D341Med (cell line): ENCODE measurements at regions not wholly inside any gene's neighbourhood (a gene's known extent, or its start where the extent isn't known, plus 50 kb on each side); places are given as distances from the start of the nearest gene placed in this dataset.

Source experiments
- DNase-seq: peaks from one replicate; pipeline ENCODE4 v3.0.0; 2012; ENCODE audit warnings: low spot score

DNA sequence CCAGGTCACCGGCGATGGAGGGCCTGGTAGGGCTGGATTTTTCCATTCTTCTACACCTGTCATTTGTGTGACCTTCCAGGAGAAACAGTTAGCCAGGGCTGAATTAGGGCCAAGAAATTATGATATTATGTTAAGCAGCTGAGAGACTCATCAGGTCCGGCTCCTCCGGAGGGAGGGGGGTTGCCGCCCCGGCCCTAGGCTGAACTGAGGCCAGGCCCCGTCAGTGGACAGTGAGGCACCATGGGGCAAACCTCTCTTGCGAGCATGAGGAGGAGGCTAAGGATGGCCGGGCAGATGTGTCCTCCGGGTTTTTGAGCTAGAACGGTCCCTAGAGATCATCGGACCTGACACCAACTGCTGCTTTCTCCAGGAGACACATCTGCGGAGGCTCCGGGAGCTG lies 150.1 kb downstream of the SOX11 start:
- DNase-seq, result no peak

- no peak for DNase-seq
Observed at GRCh38 chr2:5845798-5846330, 153.7 kb downstream of the SOX11 start.

- no peak for DNase-seq
Observed at GRCh38 chr2:5846881-5847280, 154.7 kb downstream of the SOX11 start.

DNA sequence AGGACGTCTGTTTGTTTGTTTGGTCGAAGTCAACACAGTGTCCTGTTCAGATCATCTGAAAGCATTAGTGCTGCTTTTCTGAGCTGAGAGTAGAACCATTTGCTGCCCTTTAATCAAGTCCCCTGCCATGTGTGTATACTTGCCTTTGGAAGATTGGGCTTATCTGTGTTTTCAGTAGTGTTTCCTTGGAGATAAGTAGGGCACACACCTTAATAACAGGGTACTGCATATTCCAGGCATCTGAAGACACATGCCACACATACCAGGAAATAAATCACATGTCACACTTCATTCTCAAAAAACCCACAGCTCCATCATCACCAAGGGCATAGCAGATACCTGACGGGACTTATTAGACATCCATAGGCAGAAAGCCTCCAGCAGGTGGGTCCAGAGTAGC lies 157.4 kb downstream of the SOX11 start:
- DNase-seq, result no peak

GRCh38 chr2:5851410-5851809 lies 159.2 kb downstream of the SOX11 start:
- no peak for DNase-seq

DNA sequence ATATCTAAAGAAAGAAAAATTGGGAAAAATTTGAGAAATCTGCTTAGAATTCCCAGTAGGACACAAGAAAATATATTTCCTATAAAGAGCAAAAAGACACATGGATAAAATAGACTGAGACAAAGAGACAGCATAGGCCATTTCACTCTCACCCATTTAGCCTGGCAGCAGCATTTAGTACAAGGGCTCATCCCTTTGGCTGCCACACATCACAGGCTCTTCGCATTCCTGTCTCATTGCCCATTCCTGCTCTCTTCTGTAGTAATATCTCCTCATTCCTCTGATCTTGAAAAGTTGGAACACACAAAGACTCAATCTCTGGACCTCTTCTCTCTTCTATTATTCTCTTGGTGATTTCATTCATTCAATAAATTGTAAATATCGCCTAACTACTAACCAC lies 162.6 kb downstream of the SOX11 start:
- DNase-seq, result no peak

- no peak for DNase-seq
Observed at GRCh38 chr2:5867056-5867455, 174.9 kb downstream of the SOX11 start.

DNA sequence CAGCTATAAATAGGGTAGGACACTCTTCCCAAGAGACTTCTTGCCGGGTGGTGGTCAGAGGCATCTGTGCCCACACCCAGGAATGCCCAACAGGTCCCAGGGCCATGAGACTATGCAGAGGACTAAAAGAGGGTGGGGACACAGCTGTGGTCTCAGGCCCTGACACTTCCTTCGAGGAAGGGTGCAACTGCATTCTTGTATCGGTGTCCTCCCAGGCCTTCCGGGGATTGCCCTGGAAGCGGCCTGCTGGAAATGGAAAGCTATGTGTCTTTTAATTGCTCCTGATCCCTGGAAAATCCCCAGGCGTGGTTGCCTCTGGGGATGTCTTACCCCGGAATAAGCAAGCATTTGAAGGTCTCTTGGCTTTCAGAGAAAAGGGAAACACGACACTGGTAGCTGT lies 176.7 kb downstream of the SOX11 start:
- peak; percentile 35 for DNase-seq

DNA sequence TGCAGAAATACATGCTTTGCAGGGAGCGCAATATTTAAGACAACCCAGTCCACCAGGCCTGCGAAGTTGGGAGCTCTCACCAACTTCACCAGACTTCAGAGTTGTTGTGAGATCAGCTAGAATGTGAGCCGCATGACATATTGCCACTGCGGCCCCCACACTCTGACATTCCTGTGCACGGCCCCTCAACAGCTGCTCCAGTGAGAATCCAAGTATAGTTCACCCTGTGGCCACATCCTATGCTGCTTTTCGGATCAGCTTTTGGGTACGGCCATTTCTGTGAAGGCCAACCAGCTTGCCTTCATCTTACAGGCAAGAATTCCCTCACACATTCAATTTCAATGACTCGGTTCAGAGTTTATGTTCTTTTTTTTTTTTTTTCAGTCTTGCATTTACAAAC lies 177.8 kb downstream of the SOX11 start:
- no peak for DNase-seq

DNA sequence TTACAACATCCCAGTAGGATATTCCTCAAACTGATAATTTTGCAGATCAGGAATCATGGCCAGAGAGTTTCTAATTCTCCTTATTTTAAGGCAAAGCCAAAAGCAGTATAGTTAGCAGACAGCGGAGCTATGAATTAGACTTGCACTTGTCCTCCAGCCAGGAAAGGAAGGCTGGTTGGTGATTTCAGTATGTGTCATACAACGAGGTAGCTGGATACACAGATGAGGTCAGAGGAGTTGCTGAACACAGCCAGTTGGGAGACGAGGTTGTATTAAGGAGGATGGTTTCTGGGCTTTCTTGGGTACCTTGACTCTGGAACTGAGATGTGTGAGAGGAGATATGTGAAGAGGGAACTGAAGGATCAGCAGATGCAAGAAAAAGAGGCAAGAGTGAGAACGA lies 185.2 kb downstream of the SOX11 start:
- DNase-seq, result no peak

DNA sequence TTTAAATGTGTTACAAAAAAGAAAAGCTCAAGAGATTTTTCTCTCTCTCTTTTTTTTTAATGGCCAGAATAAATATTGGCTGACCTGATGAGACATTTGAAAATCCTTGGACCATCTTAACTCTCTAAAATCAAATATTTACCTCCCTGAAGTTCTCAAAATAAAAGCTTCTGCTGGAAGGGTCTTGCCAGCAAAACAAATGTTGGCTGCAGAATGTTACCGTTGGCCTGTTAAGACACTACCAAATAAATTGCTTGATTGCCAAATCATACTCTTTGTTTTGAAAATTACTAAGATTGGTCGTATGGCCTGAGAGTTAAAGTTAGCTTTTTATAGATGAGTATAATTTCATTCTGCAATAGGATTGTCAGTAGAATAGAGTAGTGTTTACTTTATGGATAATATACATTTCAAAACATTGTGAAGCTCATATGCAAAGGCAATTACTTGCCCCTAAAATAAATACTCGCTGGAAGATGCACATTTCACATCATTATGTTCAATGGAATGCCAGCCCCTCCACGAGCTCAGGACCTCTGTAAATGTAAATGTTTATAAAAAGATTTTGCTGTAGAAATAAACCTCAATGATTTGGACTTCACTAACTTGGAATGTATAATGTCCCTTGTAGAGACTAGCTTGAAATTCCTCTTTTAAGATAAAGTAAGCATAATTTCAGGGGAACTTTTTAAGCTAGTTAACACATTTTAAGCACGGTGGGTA lies 193.4 kb downstream of the SOX11 start:
- no peak for DNase-seq

- no peak for DNase-seq
Observed at GRCh38 chr2:5886462-5886861, 194.3 kb downstream of the SOX11 start.

DNA sequence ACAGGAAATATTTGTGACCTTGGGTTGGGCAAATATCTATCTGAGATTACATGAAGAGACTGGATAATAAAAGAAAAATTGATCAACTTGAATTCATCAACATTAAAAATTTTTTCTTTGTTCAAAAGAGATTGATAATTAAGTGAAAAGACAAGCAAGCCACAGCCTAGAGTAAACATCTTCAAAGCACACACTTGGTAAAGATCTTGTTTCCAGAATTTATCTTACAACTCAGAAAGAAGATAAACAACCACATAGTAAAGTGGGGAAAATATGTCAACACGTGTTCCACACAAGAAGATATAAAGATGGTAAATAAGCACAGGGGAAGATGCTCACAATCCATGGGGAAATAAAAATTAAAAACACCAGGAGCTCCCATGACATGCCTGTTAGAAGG lies 195.9 kb downstream of the SOX11 start:
- DNase-seq, result no peak

- DNase-seq, result no peak
Observed at GRCh38 chr2:5889519-5889918, 197.3 kb downstream of the SOX11 start.

DNA sequence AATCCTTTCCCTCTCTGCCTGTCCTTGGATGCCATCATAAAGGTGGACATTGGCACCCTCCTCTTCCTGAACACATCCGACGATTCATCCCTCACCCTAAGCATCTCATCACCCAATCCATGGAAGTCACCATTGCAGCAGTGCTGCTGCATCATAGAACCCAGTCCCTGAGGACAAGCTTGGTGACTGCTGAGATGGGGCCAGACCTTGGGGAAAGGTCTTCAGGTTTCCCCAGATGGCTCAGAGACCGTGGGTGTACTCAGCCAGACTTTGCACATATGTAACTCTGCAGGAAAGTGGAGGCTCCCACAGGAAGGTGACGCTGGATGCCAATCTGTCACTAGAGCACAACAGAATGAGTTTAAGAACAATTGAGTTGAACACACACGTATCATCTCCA lies 202.2 kb downstream of the SOX11 start:
- no peak for DNase-seq

DNA sequence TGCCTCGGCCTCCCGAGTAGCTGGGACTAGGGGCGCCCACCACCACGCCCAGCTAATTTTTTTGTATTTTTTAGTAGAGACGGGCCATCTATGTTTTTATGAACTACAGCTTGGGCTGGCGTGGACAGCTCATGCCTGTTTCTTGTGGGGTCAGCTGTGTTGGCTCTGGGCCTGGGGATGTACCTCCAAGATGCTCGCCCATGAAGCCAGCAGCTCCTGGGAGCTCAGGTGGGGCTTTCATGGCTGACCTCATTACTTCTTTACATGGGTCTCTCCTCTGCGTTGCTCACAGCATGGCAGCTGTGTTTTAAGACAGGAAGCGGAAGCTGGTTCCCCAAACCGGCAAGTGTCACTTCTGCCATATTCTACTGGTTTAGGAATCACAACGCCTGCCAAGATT lies 203.1 kb downstream of the SOX11 start:
- DNase-seq, result no peak

- DNase-seq, result no peak
Observed at GRCh38 chr2:5897249-5897648, 205.1 kb downstream of the SOX11 start.

GRCh38 chr2:5898667-5899066 lies 206.5 kb downstream of the SOX11 start:
- no peak for DNase-seq

- DNase-seq, result no peak
Observed at GRCh38 chr2:5905661-5906060, 213.5 kb downstream of the SOX11 start.

DNA sequence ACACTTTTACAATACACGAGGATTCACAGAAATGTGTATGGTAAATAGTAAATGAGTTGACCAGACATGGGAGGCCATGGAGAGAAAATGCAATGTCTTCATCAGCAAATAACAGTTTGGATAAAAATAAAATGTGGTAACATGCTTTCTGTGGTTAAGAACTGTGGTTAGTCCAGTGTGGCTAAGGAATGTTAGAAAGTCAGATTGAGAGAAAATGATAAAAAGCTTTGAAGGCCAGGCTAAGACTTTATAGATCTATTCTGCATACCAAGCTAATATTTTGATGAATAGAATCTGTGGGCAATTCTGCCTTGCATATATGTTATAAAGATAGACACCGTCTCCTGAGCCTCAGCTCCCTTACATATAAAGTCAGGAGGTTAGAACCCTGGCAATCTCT lies 215.9 kb downstream of the SOX11 start:
- no peak for DNase-seq

- DNase-seq, result no peak
Observed at GRCh38 chr2:5911718-5912117, 219.5 kb downstream of the SOX11 start.

DNA sequence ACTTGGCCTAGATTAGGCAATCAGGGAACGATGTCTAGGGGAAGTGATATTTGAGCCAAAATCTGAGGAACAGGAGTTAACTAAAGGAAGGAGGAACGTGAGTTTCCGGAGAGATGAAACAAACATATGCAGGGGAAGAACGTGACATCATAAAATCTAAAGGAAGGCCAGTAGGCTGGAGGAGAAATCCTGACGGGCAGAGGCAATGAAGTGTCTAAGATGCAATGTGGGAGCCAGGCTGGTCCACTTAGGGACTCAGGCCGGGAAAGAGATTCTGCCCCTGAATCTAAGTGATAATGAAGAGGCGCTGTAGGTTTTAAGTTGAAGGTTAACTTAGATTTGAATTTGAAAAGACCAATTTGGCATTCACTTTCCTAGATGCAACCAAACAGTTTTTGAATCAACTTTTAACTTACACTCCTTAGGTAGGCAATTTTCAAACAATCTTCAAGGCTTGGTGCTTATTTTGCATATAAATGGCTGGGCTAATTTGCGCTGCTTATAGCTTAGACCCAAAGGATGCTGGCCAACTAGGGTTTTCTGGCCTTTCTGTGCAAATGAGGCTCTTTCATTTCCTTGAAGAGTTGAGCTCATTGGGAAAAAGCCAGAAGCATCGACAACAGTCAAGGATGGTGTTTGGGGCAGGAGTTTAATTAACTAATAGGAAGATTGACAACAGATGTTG lies 221.7 kb downstream of the SOX11 start:
- no peak for DNase-seq

- DNase-seq, result peak; percentile 67
Observed at GRCh38 chr2:5914811-5915611, 222.8 kb downstream of the SOX11 start.
